Bronchial epithelial cell (primary cell): ENCODE measurements at regions not wholly inside any gene's neighbourhood (a gene's known extent, or its start where the extent isn't known, plus 50 kb on each side); places are given as distances from the start of the nearest gene placed in this dataset.

ENCODE experiments used
- DNase-seq: peaks from one replicate; pipeline ENCODE4 v3.0.0-alpha.2; 2010; ENCODE audit warnings: low read depth
- FAIRE-seq: peaks from 2 replicates; lab custom pipeline; 2011; peaks lifted over from hg19 to GRCh38; lab: Jason Lieb, UNC
- H3K27me3 ChIP-seq: 2 replicates; pipeline ENCODE4 v1.5.1; 2011; ENCODE audit warnings: low read length; ENCODE audit not compliant: control insufficient read depth, insufficient read depth
- H3K36me3 ChIP-seq: 2 replicates; pipeline ENCODE4 v1.5.1; 2011; ENCODE audit warnings: low read length; ENCODE audit not compliant: control insufficient read depth, insufficient read depth
- H3K4me3 ChIP-seq: 2 replicates; pipeline ENCODE4 v1.5.1; 2011; ENCODE audit warnings: mild to moderate bottlenecking, low read depth, low read length, control low read depth
- CTCF ChIP-seq: IDR thresholded peaks from 2 replicates; pipeline ENCODE4 v1.5.1; 2011; ENCODE audit warnings: mild to moderate bottlenecking, moderate library complexity, low read length, control low read depth, inconsistent platforms; ENCODE audit not compliant: insufficient read depth, severe bottlenecking

DNA sequence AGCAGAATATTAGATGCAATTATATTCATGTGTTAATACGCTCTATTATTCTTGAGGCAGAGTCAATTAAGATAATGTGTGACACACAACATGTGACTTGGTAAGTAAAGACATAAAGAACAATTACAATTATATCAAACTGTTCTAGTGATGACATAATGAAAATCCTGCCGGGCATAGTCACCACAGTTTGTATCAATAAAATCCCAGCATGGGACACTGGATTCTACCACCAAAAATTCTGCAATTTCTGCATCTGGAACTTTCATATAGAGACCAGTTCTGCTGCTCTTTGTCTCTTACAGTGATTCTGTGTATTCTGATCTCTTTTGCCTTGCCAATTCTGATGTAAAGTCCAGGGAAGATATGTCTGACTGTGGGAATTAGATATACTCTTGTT, 495.6 kb upstream of the LRRC4C start:
- no peaks in the 10 kb centered on the region for H3K27me3 ChIP-seq
- no peak for FAIRE-seq
- DNase-seq, result no peak
- H3K4me3 ChIP-seq, result no peak overlapping the region
- no peaks in the 10 kb centered on the region for H3K36me3 ChIP-seq
- no peak for TF ChIP-seq CTCF

- Histone ChIP-seq H3K36me3 (no peaks in the 10 kb centered on the region), H3K4me3 (no peak overlapping the region), H3K27me3 (no peaks in the 10 kb centered on the region)
- FAIRE-seq (no peak), DNase-seq (no peak)
- TF ChIP-seq CTCF, result no peak
These were observed 496.4 kb upstream of the LRRC4C start for GRCh38 chr11:41955635-41956400.

GRCh38 chr11:41963406-41963805, 504.0 kb upstream of the LRRC4C start:
- Histone ChIP-seq H3K4me3 (no peak overlapping the region), H3K27me3 (no peaks in the 10 kb centered on the region), H3K36me3 (no peaks in the 10 kb centered on the region)
- FAIRE-seq (no peak), DNase-seq (no peak)
- no peak for TF ChIP-seq CTCF

DNA sequence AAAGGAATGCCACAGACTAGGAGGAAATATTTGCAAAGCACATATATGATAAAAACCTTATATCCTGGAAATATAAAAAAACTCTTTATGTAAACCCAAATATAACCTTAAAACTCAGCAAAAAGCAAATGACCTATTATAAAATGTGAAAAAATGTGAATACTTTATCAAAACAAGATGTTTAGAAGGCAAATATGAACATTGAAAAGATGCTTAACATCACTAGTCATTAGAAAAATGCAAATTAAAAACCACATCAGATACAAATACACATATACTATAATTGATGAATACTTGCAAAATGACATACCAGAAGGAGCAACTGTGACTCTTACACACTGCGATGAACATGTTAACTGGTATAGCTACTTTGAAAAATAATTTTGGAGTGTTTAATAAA, 511.2 kb upstream of the LRRC4C start:
- H3K36me3 ChIP-seq, result no peaks in the 10 kb centered on the region
- DNase-seq (no peak), FAIRE-seq (no peak)
- H3K4me3 ChIP-seq, result no peak overlapping the region
- no peak for TF ChIP-seq CTCF
- no peaks in the 10 kb centered on the region for H3K27me3 ChIP-seq

DNA sequence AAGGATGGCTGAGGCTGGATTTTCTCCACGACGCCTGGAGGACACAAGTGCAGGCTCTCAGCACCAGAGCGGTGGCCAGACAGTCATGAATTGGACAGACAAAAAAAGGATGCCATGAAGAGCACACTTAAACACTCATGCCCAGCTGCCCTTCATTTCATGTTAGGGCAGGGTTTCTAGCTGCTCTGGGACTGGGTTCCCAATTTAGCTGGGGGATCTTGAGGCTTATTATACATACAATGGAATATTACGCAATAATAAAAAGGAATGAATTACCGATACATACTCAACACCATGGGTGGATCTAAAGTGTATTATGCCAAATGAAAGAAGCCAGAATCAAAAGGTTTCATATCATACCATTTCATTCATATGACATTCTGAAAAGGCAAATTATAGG, 512.1 kb upstream of the LRRC4C start:
- no peaks in the 10 kb centered on the region for H3K27me3 ChIP-seq
- H3K36me3 ChIP-seq, result no peaks in the 10 kb centered on the region
- FAIRE-seq (no peak), DNase-seq (no peak)
- no peak overlapping the region for H3K4me3 ChIP-seq
- TF ChIP-seq CTCF, result no peak

- Histone ChIP-seq H3K27me3 (no peaks in the 10 kb centered on the region), H3K36me3 (no peaks in the 10 kb centered on the region), H3K4me3 (no peak overlapping the region)
- FAIRE-seq, result no peak
- TF ChIP-seq CTCF, result no peak
- DNase-seq, result peak; percentile 69
These were observed 519.5 kb upstream of the LRRC4C start for GRCh38 chr11:41978945-41979344.
